ENCODE measurements at regions not wholly inside any gene's neighbourhood (a gene's known extent, or its start where the extent isn't known, plus 50 kb on each side); places are given as distances from the start of the nearest gene placed in this dataset.

DNA sequence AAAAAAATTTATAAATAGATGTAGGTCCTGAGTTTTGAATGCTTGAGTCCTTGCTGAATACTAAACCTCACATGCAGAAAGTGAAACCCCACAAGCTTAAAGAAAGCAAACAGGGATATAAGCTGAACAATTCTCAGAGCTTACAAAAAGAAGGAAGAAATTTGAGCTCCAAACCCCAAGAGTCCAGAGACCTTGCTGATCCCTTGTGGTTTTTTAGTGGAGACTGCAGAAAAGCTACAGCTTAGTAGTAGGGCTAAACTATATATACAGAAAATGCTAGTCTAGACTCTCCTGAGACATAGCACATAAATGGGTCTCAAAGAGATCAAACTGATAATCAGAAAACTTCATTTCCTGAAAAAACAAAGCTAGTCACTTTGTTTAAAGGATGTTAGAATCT is 1548.1 kb upstream of the ZEB2 start:
- DNase-seq (ENCODE audit: low read depth) = no peak
- H3K4me3 ChIP-seq (ENCODE audit: low read depth, low read length) = no peak overlapping the region
- TF ChIP-seq, protein P1, sequence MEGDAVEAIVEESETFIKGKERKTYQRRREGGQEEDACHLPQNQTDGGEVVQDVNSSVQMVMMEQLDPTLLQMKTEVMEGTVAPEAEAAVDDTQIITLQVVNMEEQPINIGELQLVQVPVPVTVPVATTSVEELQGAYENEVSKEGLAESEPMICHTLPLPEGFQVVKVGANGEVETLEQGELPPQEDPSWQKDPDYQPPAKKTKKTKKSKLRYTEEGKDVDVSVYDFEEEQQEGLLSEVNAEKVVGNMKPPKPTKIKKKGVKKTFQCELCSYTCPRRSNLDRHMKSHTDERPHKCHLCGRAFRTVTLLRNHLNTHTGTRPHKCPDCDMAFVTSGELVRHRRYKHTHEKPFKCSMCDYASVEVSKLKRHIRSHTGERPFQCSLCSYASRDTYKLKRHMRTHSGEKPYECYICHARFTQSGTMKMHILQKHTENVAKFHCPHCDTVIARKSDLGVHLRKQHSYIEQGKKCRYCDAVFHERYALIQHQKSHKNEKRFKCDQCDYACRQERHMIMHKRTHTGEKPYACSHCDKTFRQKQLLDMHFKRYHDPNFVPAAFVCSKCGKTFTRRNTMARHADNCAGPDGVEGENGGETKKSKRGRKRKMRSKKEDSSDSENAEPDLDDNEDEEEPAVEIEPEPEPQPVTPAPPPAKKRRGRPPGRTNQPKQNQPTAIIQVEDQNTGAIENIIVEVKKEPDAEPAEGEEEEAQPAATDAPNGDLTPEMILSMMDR (IDR thresholded peaks at IDR 0.05; ENCODE audit: control insufficient read depth, extremely low read depth, insufficient read depth) = no peak

DNA sequence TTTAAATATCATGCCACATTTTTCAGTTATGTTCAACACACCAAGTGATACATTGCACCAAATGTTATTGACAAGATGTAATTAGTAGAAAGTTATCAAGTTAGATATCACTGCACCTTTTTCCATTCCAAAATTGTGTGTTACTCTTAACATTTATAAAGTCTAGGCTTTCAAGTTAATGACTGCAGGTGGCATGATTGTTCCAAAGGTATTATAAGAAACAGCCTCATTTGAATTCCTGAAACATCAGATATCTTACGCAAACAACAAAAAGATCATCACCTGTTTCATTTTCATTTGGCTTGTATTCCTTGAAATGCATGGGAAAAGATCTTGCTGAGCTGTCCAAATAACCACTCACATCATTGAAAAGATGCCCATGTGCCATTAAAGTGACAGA is 1528.2 kb upstream of the ZEB2 start:
- DNase-seq (ENCODE audit: low read depth) = no peak
- no peak overlapping the region for H3K4me3 ChIP-seq (ENCODE audit: low read depth, low read length)
- TF ChIP-seq, protein P1 (IDR thresholded peaks at IDR 0.05; ENCODE audit: control insufficient read depth, extremely low read depth, insufficient read depth) = no peak

DNA sequence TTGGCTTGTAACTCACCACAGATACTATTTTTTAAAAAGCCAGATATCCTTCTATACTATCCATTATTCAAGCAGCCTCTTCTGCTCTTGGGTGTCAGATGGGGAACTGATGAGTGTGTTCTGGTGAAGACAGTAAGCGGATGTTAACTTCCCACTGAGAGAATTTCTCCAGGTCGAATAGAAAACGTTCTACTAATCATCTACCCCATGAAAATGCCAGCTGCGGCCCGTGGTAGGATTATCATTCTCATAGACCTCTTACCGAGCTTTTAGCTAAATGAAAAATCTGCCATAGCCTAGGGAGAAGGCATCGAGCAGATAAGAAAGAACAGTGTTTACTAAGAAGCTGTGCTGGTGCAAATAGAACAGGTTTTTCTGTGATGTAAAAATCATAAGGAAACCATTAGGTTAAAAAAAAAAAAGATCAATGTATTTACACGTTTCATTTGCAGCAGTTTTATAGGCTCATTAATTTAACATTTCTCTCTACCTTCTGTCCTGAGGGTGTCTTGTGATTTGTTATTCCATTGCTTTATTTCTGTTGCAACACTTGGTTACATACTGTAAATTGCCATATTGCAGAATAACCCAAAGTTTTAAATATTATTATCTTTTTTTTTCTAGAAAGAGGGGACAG is 1521.5 kb upstream of the ZEB2 start:
- H3K4me3 ChIP-seq (ENCODE audit: low read depth, low read length) = no peak overlapping the region
- DNase-seq (ENCODE audit: low read depth) = no peak
- TF ChIP-seq, protein P1 (IDR thresholded peaks at IDR 0.05; ENCODE audit: control insufficient read depth, extremely low read depth, insufficient read depth) = no peak

DNA sequence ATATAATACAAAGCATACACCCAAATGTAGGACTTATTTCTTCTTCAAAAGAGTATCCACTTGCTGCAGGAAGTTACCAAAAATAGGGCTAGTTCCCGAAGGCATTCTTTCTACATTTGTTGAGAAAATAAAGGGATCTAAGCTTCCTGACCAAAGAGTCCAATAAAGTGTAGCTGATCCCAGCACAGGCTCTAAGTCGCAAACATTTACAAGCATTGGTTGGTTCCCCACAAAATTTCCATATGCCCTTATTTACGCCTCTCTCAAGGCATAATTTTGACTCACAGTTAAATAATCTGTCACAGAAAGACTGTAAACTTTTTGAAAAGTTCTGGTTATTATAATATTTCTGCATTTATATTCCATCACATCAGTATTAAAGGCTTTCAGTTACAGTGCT is 1520.1 kb upstream of the ZEB2 start:
- H3K4me3 ChIP-seq (ENCODE audit: low read depth, low read length) = no peak overlapping the region
- no peak for DNase-seq (ENCODE audit: low read depth)

DNA sequence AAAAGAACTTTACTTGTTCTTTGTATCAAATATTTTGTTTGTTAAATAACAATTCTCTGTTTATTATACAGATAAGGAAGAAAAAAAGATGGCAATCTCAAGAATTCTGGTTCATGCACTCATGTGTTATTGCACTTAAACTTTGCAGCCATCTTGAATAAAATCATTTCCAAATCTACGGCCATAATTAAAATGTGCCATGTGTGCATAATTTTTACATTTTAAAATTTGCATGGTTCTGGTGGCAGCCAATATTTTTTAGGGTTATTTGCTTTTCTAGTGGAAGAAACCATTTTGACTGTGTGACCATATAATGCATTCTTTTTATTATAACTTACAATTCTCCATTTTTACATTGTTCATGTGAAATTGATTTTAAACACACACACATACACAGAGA is 1518.1 kb upstream of the ZEB2 start:
- no peak overlapping the region for H3K4me3 ChIP-seq (ENCODE audit: low read depth, low read length)
- DNase-seq (ENCODE audit: low read depth) = no peak

More for the DNA sequence above, 1520.1 kb upstream of the ZEB2 start:
- TF ChIP-seq, protein P1 (IDR thresholded peaks at IDR 0.05; ENCODE audit: control insufficient read depth, extremely low read depth, insufficient read depth) = no peak

DNA sequence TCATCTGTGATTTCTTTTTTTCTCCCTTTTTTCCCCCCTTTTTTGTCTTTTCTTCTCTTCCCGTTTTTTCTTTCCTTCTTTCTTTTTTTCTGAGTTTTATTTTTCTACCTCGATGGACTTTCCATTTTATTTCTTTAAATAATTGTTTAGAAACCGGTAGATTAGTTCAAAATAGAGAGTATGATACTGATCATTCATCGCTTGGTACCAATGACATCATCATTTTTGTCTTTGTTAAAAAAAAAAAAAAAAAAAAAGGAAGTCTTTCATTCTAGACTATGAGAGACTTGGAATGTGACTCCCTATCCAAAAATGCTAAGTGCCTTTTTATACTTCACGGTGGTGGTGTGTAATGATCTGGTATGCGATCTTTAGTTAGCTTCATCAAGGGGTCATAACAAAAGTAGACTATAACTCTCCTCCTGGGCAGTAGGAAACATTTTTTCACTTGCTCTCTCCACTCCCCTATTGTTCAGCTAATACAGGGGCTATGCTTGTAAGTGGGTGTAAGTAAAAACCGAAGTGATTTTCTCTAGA is 1517.5 kb upstream of the ZEB2 start:
- TF ChIP-seq, protein P1 (IDR thresholded peaks at IDR 0.05; ENCODE audit: control insufficient read depth, extremely low read depth, insufficient read depth) = no peak
- H3K4me3 ChIP-seq (ENCODE audit: low read depth, low read length) = no peak overlapping the region
- DNase-seq (ENCODE audit: low read depth) = no peak

More for the DNA sequence above, 1518.1 kb upstream of the ZEB2 start:
- TF ChIP-seq, protein P1 (IDR thresholded peaks at IDR 0.05; ENCODE audit: control insufficient read depth, extremely low read depth, insufficient read depth) = no peak

DNA sequence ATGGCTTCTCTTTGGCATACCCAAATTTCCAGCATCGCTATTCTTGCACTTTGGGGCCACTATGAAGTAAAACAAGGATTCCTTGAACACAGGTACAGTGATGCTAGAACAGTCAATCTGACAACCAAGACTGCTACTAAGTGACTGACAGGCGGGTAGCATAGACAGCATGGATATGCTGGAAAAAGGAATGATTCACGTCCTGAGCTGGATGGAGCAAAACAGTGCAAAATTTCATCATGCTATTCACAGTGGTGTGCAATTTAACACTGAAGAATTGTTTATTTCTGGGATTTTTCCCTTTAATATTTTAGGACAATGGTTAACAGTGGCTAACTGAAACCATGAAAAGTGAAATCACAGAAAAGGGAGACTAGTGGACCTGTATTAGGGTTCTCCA is 1511.2 kb upstream of the ZEB2 start:
- no peak for DNase-seq (ENCODE audit: low read depth)
- TF ChIP-seq, protein P1 (IDR thresholded peaks at IDR 0.05; ENCODE audit: control insufficient read depth, extremely low read depth, insufficient read depth) = no peak
- H3K4me3 ChIP-seq (ENCODE audit: low read depth, low read length) = no peak overlapping the region
